DND-41 (cell line): ENCODE measurements at regions not wholly inside any gene's neighbourhood (a gene's known extent, or its start where the extent isn't known, plus 50 kb on each side); places are given as distances from the start of the nearest gene placed in this dataset.
"Not testable (repeated sequence)": the region's sequence is repeated elsewhere in the genome, so short reads cannot be mapped to it uniquely, and the experiment has no call there.

Experiments used
- ATAC-seq: fragments of 200-7000 bp; cut with Tn5 transposase; 3 replicates; pipeline ENCODE4 v1.9.1; 2021; ENCODE audit warnings: low read depth; ENCODE audit not compliant: insufficient read depth
- DNase-seq: peaks from one replicate; pipeline ENCODE4 v3.0.0-alpha.2; 2020
- H2AFZ ChIP-seq: 2 replicates; pipeline ENCODE4 v1.6.0; 2012; ENCODE audit warnings: low read depth, low read length
- H3K27ac ChIP-seq: 2 replicates; pipeline ENCODE4 v1.5.1; 2012; ENCODE audit warnings: low read length, inconsistent platforms
- H3K27me3 ChIP-seq: fragments of 200-600 bp; sonication (generic); 2 replicates; pipeline ENCODE4 v1.6.0; 2012; ENCODE audit warnings: low read length, mild to moderate bottlenecking, inconsistent platforms; ENCODE audit not compliant: insufficient read depth, poor library complexity
- H3K36me3 ChIP-seq: 2 replicates; pipeline ENCODE4 v1.5.1; 2012; ENCODE audit warnings: low read length, inconsistent platforms; ENCODE audit not compliant: insufficient read depth
- H3K4me1 ChIP-seq: 2 replicates; pipeline ENCODE4 v1.5.1; 2012; ENCODE audit warnings: mild to moderate bottlenecking, low read length; ENCODE audit not compliant: insufficient read depth
- H3K4me2 ChIP-seq: 2 replicates; pipeline ENCODE4 v1.6.0; 2012; ENCODE audit warnings: mild to moderate bottlenecking, moderate library complexity, low read length, inconsistent platforms; ENCODE audit not compliant: insufficient read depth
- H3K4me3 ChIP-seq, 2 experiments: fragments of 200-600 bp in 1 of 2; shearing (Covaris generic) in 1 of 2; 2 replicates each; pipeline ENCODE4 v1.5.1; 2012 to 2016; ENCODE audit warnings: inconsistent platforms in 2 of 2, low read length in 2 of 2, mild to moderate bottlenecking in 2 of 2, low read depth in 1 of 2, moderate library complexity in 1 of 2
- H3K79me2 ChIP-seq: 2 replicates; pipeline ENCODE4 v1.6.0; 2012; ENCODE audit warnings: low read length, inconsistent platforms; ENCODE audit not compliant: insufficient read depth
- H3K9ac ChIP-seq: 2 replicates; pipeline ENCODE4 v1.6.0; 2012; ENCODE audit warnings: low read depth, mild to moderate bottlenecking, inconsistent platforms, low read length, moderate library complexity
- H3K9me3 ChIP-seq: 2 replicates; pipeline ENCODE4 v1.5.1; 2012; ENCODE audit warnings: low read length, moderate library complexity, mild to moderate bottlenecking, inconsistent platforms; ENCODE audit not compliant: insufficient read depth, severe bottlenecking
- H4K20me1 ChIP-seq: 2 replicates; pipeline ENCODE4 v1.6.0; 2012; ENCODE audit warnings: low read length; ENCODE audit not compliant: insufficient read depth
- CTCF ChIP-seq: IDR thresholded peaks from 2 replicates; pipeline ENCODE4 v1.5.1; 2012; ENCODE audit warnings: borderline replicate concordance, low read length, moderate library complexity, mild to moderate bottlenecking; ENCODE audit not compliant: poor library complexity, severe bottlenecking; ENCODE audit errors: extremely low read depth
- EZH2 ChIP-seq: IDR thresholded peaks from 3 replicates; pipeline ENCODE4 v1.6.1; 2012; ENCODE audit warnings: borderline replicate concordance, low read depth, mild to moderate bottlenecking, moderate library complexity, low read length, inconsistent platforms; ENCODE audit not compliant: severe bottlenecking

- no peak overlapping the region for H3K4me3 ChIP-seq
- DNase-seq (no peak), ATAC-seq (no peak)
- H3K4me2 ChIP-seq: no peak overlapping the region
- TF ChIP-seq CTCF: no peak
- TF ChIP-seq EZH2: no peak
- H3K4me1 ChIP-seq: no peaks in the 10 kb centered on the region
- H3K79me2 ChIP-seq: no peaks in the 10 kb centered on the region
- H3K27me3 ChIP-seq: no peaks in the 10 kb centered on the region
- no peak overlapping the region for H3K27ac ChIP-seq
- no peaks in the 10 kb centered on the region for H3K36me3 ChIP-seq
- no peaks in the 10 kb centered on the region for H4K20me1 ChIP-seq
- H3K9me3 ChIP-seq: peaks cover 2% of the 10 kb centered on the region
- no peak overlapping the region for H2AFZ ChIP-seq
- H3K9ac ChIP-seq: no peak overlapping the region
Observed at GRCh38 chr11:97079244-97079643, 689.4 kb downstream of the JRKL start.

GRCh38 chr11:97087419-97087818 lies 697.6 kb downstream of the JRKL start:
- H4K20me1 ChIP-seq: no peaks in the 10 kb centered on the region
- H3K27ac ChIP-seq: no peak overlapping the region
- H3K4me1 ChIP-seq: no peaks in the 10 kb centered on the region
- no peak for ATAC-seq
- H3K4me3 ChIP-seq: no peak overlapping the region
- H3K79me2 ChIP-seq: no peaks in the 10 kb centered on the region
- H2AFZ ChIP-seq: no peak overlapping the region
- H3K9ac ChIP-seq: no peak overlapping the region
- DNase-seq: no peak
- no peak overlapping the region for H3K4me2 ChIP-seq
- no peaks in the 10 kb centered on the region for H3K36me3 ChIP-seq
- no peaks in the 10 kb centered on the region for H3K27me3 ChIP-seq
- no peaks in the 10 kb centered on the region for H3K9me3 ChIP-seq
- TF ChIP-seq CTCF (no peak), EZH2 (no peak)

GRCh38 chr11:97092823-97093222 lies 703.0 kb downstream of the JRKL start:
- TF ChIP-seq EZH2: no peak
- no peak for TF ChIP-seq CTCF
- H4K20me1 ChIP-seq: no peaks in the 10 kb centered on the region
- no peak overlapping the region for H3K9ac ChIP-seq
- H3K4me2 ChIP-seq: no peak overlapping the region
- no peaks in the 10 kb centered on the region for H3K9me3 ChIP-seq
- no peak overlapping the region for H2AFZ ChIP-seq
- ATAC-seq (no peak), DNase-seq (no peak)
- H3K4me1 ChIP-seq: no peaks in the 10 kb centered on the region
- no peaks in the 10 kb centered on the region for H3K36me3 ChIP-seq
- H3K4me3 ChIP-seq: no peak overlapping the region
- no peaks in the 10 kb centered on the region for H3K79me2 ChIP-seq
- no peaks in the 10 kb centered on the region for H3K27me3 ChIP-seq
- H3K27ac ChIP-seq: no peak overlapping the region

GRCh38 chr11:97102180-97102579 lies 712.4 kb downstream of the JRKL start:
- not testable (repeated sequence) for DNase-seq, H3K4me2 ChIP-seq, H3K36me3 ChIP-seq, H3K79me2 ChIP-seq, H3K4me1 ChIP-seq, H3K4me3 ChIP-seq, H3K27me3 ChIP-seq, H4K20me1 ChIP-seq, H3K27ac ChIP-seq, ATAC-seq, H2AFZ ChIP-seq, H3K9me3 ChIP-seq, H3K9ac ChIP-seq
